ENCODE measurements at regions not wholly inside any gene's neighbourhood (a gene's known extent, or its start where the extent isn't known, plus 50 kb on each side); places are given as distances from the start of the nearest gene placed in this dataset.

GRCh38 chr15:70420086-70420947, 322.6 kb upstream of the TLE3 start:
- H4K20me1 ChIP-seq (replicated peaks; ENCODE audit: control insufficient read depth, insufficient read depth, low read length): no peaks in the 10 kb centered on the region
- no peak overlapping the region for H2AFZ ChIP-seq (ENCODE audit: low read depth, low read length)
- no peak for ATAC-seq
- TF ChIP-seq TAF7 (tag; IDR thresholded peaks at IDR 0.05): no peak
- TF ChIP-seq NFYB (IDR thresholded peaks at IDR 0.05; ENCODE audit: extremely low read depth, insufficient read length): peak; percentile 33
- peak; percentile 64 for TF ChIP-seq HCFC1 (IDR thresholded peaks at IDR 0.05; ENCODE audit: low read depth, low read length)
- no peak overlapping the region for H3K27ac ChIP-seq (ENCODE audit: extremely low read depth, low read depth, low read length)
- FAIRE-seq: no peak
- ChIA-PET POLR2A (interaction anchor here (0.9 to 1.3 kb wide), 2 partner anchors 12 to 13 kb away, joined by 3 to 4 read pairs; no protein-coding TSS in a partner anchor), CTCF (ENCODE audit: low intra/inter-chr PET ratio) (interaction anchor here (0.6 kb wide), 1 partner anchor 50 kb away, joined by 3 read pairs; no protein-coding TSS in a partner anchor)
- in situ Hi-C loops (cut with MboI) (no loop called here), intact Hi-C loops (cut with micrococcal nuclease) (no loop called here)
- H3K4me3 ChIP-seq: no peak overlapping the region
- H3K79me2 ChIP-seq (ENCODE audit: control insufficient read depth, insufficient read depth, low read length): no peaks in the 10 kb centered on the region
- DNase-seq (ENCODE audit: extremely low read depth in 1 of 4, low spot score in 3 of 4): no peak
- no peaks in the 10 kb centered on the region for H3K9me3 ChIP-seq (replicated peaks; ENCODE audit: control insufficient read depth, insufficient read depth, low read depth, low read length)
- H3K9me1 ChIP-seq (ENCODE audit: control insufficient read depth, insufficient read depth, low read length): no peaks in the 10 kb centered on the region
- H3K36me3 ChIP-seq (ENCODE audit: control insufficient read depth, insufficient read depth, low read length): no peaks in the 10 kb centered on the region
- H3K4me2 ChIP-seq (ENCODE audit: insufficient read depth, low read length): no peak overlapping the region
- WGBS (ENCODE audit: insufficient coverage, low coverage, missing lambda C conversion rate): 50% methylated on average over 2 of the region's 4 CpGs
- BruUV-seq (replicated peaks): no TSS peak
- H3K27me3 ChIP-seq (ENCODE audit: control insufficient read depth in 2 of 2, insufficient read depth in 2 of 2, low read length in 2 of 2): peaks cover 36 to 37% of the 10 kb centered on the region in 2 experiments
- H3K9ac ChIP-seq (ENCODE audit: insufficient read depth in 1 of 2, low read depth in 2 of 2, low read length in 2 of 2): no peak overlapping the region
- peaks cover 0 to 2% of the 10 kb centered on the region in 2 experiments; a peak in 3 of 5 replicates for H3K4me1 ChIP-seq (replicated peaks in 1 of 2; ENCODE audit: control insufficient read depth in 2 of 2, insufficient read depth in 2 of 2, low read length in 2 of 2)

GRCh38 chr15:70418943-70419342, 321.2 kb upstream of the TLE3 start:
- POLR2A ChIA-PET: no interaction called here
- TF ChIP-seq THAP7 (CRISPR knock-in tag; IDR thresholded peaks at IDR 0.05) (no peak), HMG20B (CRISPR knock-in tag; IDR thresholded peaks at IDR 0.05) (no peak), ZNF766 (CRISPR knock-in tag; conservative IDR thresholded peaks at IDR 0.05) (no peak), LEF1 (IDR thresholded peaks at IDR 0.05) (no peak), KDM2B (CRISPR knock-in tag; IDR thresholded peaks at IDR 0.05) (no peak), HLTF (IDR thresholded peaks at IDR 0.05) (no peak), SIRT6 (IDR thresholded peaks at IDR 0.05; ENCODE audit: low read depth, low read length) (no peak), POLR3A (IDR thresholded peaks at IDR 0.05; ENCODE audit: borderline replicate concordance, extremely low read depth, insufficient read depth, insufficient read length) (no peak), DPF2 (IDR thresholded peaks at IDR 0.05) (no peak), ZNF79 (CRISPR knock-in tag; IDR thresholded peaks at IDR 0.05; ENCODE audit: low read depth) (no peak)

More at GRCh38 chr15:70418943-70419342, 321.2 kb upstream of the TLE3 start:
- no peaks in the 10 kb centered on the region for H4K20me1 ChIP-seq (replicated peaks; ENCODE audit: control insufficient read depth, insufficient read depth, low read length)
- H3K9me1 ChIP-seq (ENCODE audit: control insufficient read depth, insufficient read depth, low read length): no peaks in the 10 kb centered on the region
- DNase-seq (ENCODE audit: extremely low read depth in 1 of 4, low spot score in 3 of 4): no peak
- H3K4me3 ChIP-seq: no peak overlapping the region
- WGBS (ENCODE audit: insufficient coverage, low coverage, missing lambda C conversion rate): 13% methylated on average over 11 of the region's 11 CpGs
- H3K27ac ChIP-seq (ENCODE audit: extremely low read depth, low read depth, low read length): no peak overlapping the region
- no peak overlapping the region for H3K4me2 ChIP-seq (ENCODE audit: insufficient read depth, low read length)
- no peak for ATAC-seq
- intact Hi-C loops (cut with micrococcal nuclease): no loop called here
- CTCF ChIA-PET (ENCODE audit: low intra/inter-chr PET ratio): no interaction called here
- in situ Hi-C loops (cut with MboI): no loop called here
- H3K9ac ChIP-seq (ENCODE audit: insufficient read depth in 1 of 2, low read depth in 2 of 2, low read length in 2 of 2): no peak overlapping the region
- H3K9me3 ChIP-seq (replicated peaks; ENCODE audit: control insufficient read depth, insufficient read depth, low read depth, low read length): no peaks in the 10 kb centered on the region
- no TSS peak for BruUV-seq (replicated peaks)
- H2AFZ ChIP-seq (ENCODE audit: low read depth, low read length): no peak overlapping the region
- H3K27me3 ChIP-seq (ENCODE audit: control insufficient read depth in 2 of 2, insufficient read depth in 2 of 2, low read length in 2 of 2): peaks cover 40 to 44% of the 10 kb centered on the region in 2 experiments
- no peak for FAIRE-seq
- H3K79me2 ChIP-seq (ENCODE audit: control insufficient read depth, insufficient read depth, low read length): no peaks in the 10 kb centered on the region
- no peaks in the 10 kb centered on the region for H3K36me3 ChIP-seq (ENCODE audit: control insufficient read depth, insufficient read depth, low read length)
- peaks cover 0 to 3% of the 10 kb centered on the region in 2 experiments; a peak in 2 of 5 replicates for H3K4me1 ChIP-seq (replicated peaks in 1 of 2; ENCODE audit: control insufficient read depth in 2 of 2, insufficient read depth in 2 of 2, low read length in 2 of 2)
